ENCODE measurements at regions not wholly inside any gene's neighbourhood (a gene's known extent, or its start where the extent isn't known, plus 50 kb on each side); places are given as distances from the start of the nearest gene placed in this dataset.
"Not testable (repeated sequence)": the region's sequence is repeated elsewhere in the genome, so short reads cannot be mapped to it uniquely, and the experiment has no call there.

DNA sequence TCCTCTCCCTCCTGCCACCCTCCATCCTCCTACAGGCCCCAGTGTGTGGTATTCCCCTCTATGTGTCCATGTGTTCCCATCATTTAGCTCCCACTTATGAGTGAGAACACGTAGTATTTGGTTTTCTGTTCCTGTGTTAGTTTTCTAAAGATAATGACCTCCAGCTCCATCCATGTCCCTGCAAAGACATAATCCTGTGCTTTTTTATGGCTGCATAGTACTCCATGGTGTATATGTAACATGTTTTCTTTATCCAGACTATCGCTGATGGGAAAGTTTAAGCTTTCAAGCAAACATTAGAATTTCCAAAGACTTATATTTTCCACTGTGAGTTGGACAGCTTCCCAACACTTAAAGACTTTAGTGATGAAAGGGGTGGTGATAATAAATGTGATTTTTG is 105.9 kb upstream of the PIAS1 start:
- no peak for TF ChIP-seq POLR2AphosphoS5 (IDR thresholded peaks at IDR 0.05; ENCODE audit: low read depth, low read length)
- no peak for TF ChIP-seq TCF7L2 (IDR thresholded peaks at IDR 0.05; ENCODE audit: borderline replicate concordance, extremely low read depth, insufficient read depth, insufficient read length)
- TF ChIP-seq, protein P1, sequence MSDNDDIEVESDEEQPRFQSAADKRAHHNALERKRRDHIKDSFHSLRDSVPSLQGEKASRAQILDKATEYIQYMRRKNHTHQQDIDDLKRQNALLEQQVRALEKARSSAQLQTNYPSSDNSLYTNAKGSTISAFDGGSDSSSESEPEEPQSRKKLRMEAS (IDR thresholded peaks at IDR 0.05), result no peak
- no peak for TF ChIP-seq EZH2phosphoT487 (IDR thresholded peaks at IDR 0.05; ENCODE audit: borderline replicate concordance)
- no peak for TF ChIP-seq ZNF274 (IDR thresholded peaks at IDR 0.05; ENCODE audit: low read depth, low read length)
- TF ChIP-seq EGR1 (IDR thresholded peaks at IDR 0.05; ENCODE audit: low read depth), result no peak
- TF ChIP-seq, protein P2, sequence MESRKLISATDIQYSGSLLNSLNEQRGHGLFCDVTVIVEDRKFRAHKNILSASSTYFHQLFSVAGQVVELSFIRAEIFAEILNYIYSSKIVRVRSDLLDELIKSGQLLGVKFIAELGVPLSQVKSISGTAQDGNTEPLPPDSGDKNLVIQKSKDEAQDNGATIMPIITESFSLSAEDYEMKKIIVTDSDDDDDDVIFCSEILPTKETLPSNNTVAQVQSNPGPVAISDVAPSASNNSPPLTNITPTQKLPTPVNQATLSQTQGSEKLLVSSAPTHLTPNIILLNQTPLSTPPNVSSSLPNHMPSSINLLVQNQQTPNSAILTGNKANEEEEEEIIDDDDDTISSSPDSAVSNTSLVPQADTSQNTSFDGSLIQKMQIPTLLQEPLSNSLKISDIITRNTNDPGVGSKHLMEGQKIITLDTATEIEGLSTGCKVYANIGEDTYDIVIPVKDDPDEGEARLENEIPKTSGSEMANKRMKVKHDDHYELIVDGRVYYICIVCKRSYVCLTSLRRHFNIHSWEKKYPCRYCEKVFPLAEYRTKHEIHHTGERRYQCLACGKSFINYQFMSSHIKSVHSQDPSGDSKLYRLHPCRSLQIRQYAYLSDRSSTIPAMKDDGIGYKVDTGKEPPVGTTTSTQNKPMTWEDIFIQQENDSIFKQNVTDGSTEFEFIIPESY (IDR thresholded peaks at IDR 0.05; ENCODE audit: extremely low read depth, insufficient replicate concordance, low read length), result no peak
- no peak for TF ChIP-seq CBX3 (IDR thresholded peaks at IDR 0.05; ENCODE audit: low read depth)
- no peak for TF ChIP-seq JUND (IDR thresholded peaks at IDR 0.05)
- TF ChIP-seq POLR2A (IDR thresholded peaks at IDR 0.05; ENCODE audit: borderline replicate concordance, extremely low read depth, insufficient read depth, insufficient read length), result no peak
- TF ChIP-seq EZH2 (IDR thresholded peaks at IDR 0.05), result no peak
- TF ChIP-seq SIN3A (IDR thresholded peaks at IDR 0.05; ENCODE audit: low read depth), result no peak
- TF ChIP-seq CEBPB (IDR thresholded peaks at IDR 0.05; ENCODE audit: low read depth), result no peak
- TF ChIP-seq, protein P3, sequence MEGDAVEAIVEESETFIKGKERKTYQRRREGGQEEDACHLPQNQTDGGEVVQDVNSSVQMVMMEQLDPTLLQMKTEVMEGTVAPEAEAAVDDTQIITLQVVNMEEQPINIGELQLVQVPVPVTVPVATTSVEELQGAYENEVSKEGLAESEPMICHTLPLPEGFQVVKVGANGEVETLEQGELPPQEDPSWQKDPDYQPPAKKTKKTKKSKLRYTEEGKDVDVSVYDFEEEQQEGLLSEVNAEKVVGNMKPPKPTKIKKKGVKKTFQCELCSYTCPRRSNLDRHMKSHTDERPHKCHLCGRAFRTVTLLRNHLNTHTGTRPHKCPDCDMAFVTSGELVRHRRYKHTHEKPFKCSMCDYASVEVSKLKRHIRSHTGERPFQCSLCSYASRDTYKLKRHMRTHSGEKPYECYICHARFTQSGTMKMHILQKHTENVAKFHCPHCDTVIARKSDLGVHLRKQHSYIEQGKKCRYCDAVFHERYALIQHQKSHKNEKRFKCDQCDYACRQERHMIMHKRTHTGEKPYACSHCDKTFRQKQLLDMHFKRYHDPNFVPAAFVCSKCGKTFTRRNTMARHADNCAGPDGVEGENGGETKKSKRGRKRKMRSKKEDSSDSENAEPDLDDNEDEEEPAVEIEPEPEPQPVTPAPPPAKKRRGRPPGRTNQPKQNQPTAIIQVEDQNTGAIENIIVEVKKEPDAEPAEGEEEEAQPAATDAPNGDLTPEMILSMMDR (IDR thresholded peaks at IDR 0.05 in 2 of 3, conservative IDR thresholded peaks at IDR 0.05 in 1 of 3; ENCODE audit: borderline replicate concordance in 1 of 3, insufficient read depth in 1 of 3, low read depth in 2 of 3, low read length in 2 of 3), result no peak
- no peak for TF ChIP-seq RAD21 (IDR thresholded peaks at IDR 0.05; ENCODE audit: low read depth)
- no peak for TF ChIP-seq SRF (IDR thresholded peaks at IDR 0.05; ENCODE audit: low read depth)
- TF ChIP-seq ELF1 (IDR thresholded peaks at IDR 0.05; ENCODE audit: borderline replicate concordance, low read depth), result no peak
- TF ChIP-seq YY1 (IDR thresholded peaks at IDR 0.05; ENCODE audit: extremely low read depth, insufficient replicate concordance, low read depth, low read length), result no peak
- no peak for TF ChIP-seq FOSL1 (IDR thresholded peaks at IDR 0.05; ENCODE audit: low read depth)
- TF ChIP-seq, protein P4, sequence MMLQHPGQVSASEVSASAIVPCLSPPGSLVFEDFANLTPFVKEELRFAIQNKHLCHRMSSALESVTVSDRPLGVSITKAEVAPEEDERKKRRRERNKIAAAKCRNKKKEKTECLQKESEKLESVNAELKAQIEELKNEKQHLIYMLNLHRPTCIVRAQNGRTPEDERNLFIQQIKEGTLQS (IDR thresholded peaks at IDR 0.05), result no peak
- H3K27ac ChIP-seq (ENCODE audit: low read depth, low read length), result no peak overlapping the region
- no peaks in the 10 kb centered on the region for H3K79me2 ChIP-seq (ENCODE audit: insufficient read depth, low read length)
- H3K4me2 ChIP-seq (ENCODE audit: low read length), result no peak overlapping the region
- H3K9me2 ChIP-seq (ENCODE audit: insufficient read depth), result no peaks in the 10 kb centered on the region
- H3K9me3 ChIP-seq (ENCODE audit: control insufficient read depth in 1 of 2, insufficient read depth in 1 of 2, low read depth in 1 of 2, low read length in 2 of 2), result no peaks in the 10 kb centered on the region
- CTCF ChIA-PET, result no interaction called here
- RAD21 ChIA-PET (ENCODE audit: low non-redundant PET in 1 of 2, low total read pairs in 2 of 2, uncharacterized antibody in 2 of 2, unreplicated experiment in 2 of 2), result no interaction called here
- intact Hi-C loops (cut with micrococcal nuclease), result no loop called here
- no peak for ATAC-seq
- peaks cover 13 to 15% of the 10 kb centered on the region in 2 experiments; a peak in 3 of 4 replicates for H3K4me1 ChIP-seq (ENCODE audit: control insufficient read depth in 1 of 2, insufficient read depth in 2 of 2, low read length in 2 of 2)
- no peak overlapping the region for H3K4me3 ChIP-seq (replicated peaks in 1 of 2; ENCODE audit: low read depth in 1 of 2, low read length in 2 of 2)
- no peaks in the 10 kb centered on the region for H3K36me3 ChIP-seq (ENCODE audit: control insufficient read depth in 1 of 2, insufficient read depth in 2 of 2, low read length in 2 of 2)
- no peak for DNase-seq (ENCODE audit: low read depth, low spot score)
- H3K9ac ChIP-seq (ENCODE audit: low read length), result no peak overlapping the region
- H3K27me3 ChIP-seq (ENCODE audit: insufficient read depth, low read length), result no peaks in the 10 kb centered on the region
- no TSS peak for BruUV-seq (replicated peaks)
- POLR2A ChIA-PET, result no interaction called here
- H4K20me1 ChIP-seq (ENCODE audit: insufficient read depth), result no peaks in the 10 kb centered on the region
- no peak overlapping the region for H2AFZ ChIP-seq (ENCODE audit: low read depth, low read length, poor library complexity, severe bottlenecking)

DNA sequence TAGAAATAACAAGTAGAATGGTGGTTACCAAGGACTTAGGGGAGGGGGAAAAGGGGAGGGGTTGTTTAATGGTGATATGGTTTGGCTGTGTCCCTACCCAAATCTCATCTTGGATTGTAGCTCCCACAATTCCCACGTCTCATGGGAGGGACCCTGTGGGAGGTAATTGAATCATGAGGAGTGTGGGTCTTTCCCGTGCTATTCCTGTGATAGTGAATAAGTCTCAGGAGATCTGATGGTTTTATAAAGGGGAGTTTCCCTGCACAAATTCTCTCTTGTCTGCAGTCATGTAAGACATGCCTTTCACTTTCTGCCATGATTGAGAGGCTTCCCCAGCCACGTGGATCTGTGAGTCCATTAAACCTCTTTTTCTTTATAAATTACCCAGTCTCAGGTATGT is 102.9 kb upstream of the PIAS1 start:
- H3K4me1 ChIP-seq (ENCODE audit: control insufficient read depth in 1 of 2, insufficient read depth in 2 of 2, low read length in 2 of 2); H3K9ac ChIP-seq (ENCODE audit: low read length); H3K9me2 ChIP-seq (ENCODE audit: insufficient read depth); H3K9me3 ChIP-seq (ENCODE audit: control insufficient read depth in 1 of 2, insufficient read depth in 1 of 2, low read depth in 1 of 2, low read length in 2 of 2); ATAC-seq; H3K79me2 ChIP-seq (ENCODE audit: insufficient read depth, low read length); H3K36me3 ChIP-seq (ENCODE audit: control insufficient read depth in 1 of 2, insufficient read depth in 2 of 2, low read length in 2 of 2); POLR2A ChIA-PET; H3K4me2 ChIP-seq (ENCODE audit: low read length); H3K4me3 ChIP-seq (replicated peaks in 1 of 2; ENCODE audit: low read depth in 1 of 2, low read length in 2 of 2); H2AFZ ChIP-seq (ENCODE audit: low read depth, low read length, poor library complexity, severe bottlenecking); intact Hi-C loops (cut with micrococcal nuclease); RAD21 ChIA-PET (ENCODE audit: low non-redundant PET in 1 of 2, low total read pairs in 2 of 2, uncharacterized antibody in 2 of 2, unreplicated experiment in 2 of 2); CTCF ChIA-PET; H3K27me3 ChIP-seq (ENCODE audit: insufficient read depth, low read length); H3K27ac ChIP-seq (ENCODE audit: low read depth, low read length); BruUV-seq (replicated peaks); H4K20me1 ChIP-seq (ENCODE audit: insufficient read depth); DNase-seq (ENCODE audit: low read depth, low spot score): not testable (repeated sequence)

Measured in HCT116 (cell line).